A673 (cell line): ENCODE measurements at regions not wholly inside any gene's neighbourhood (a gene's known extent, or its start where the extent isn't known, plus 50 kb on each side); places are given as distances from the start of the nearest gene placed in this dataset.

Experiments used
- EZH2 ChIP-seq: fragments of 200-600 bp; sonication (generic); IDR thresholded peaks from 2 replicates; pipeline ENCODE4 v1.6.1; 2017; ENCODE audit warnings: borderline replicate concordance, low read depth, mild to moderate bottlenecking, mixed read lengths, antibody characterized with exemption, low read length; ENCODE audit not compliant: poor library complexity, severe bottlenecking
- TF ChIP-seq, protein P1 (sequence below): fragments of 300-800, 200-600 bp; sonication (generic); conservative IDR thresholded peaks from 2 replicates; pipeline ENCODE4 v1.5.1; 2017; ENCODE audit warnings: low read depth, mild to moderate bottlenecking, antibody characterized with exemption, low read length, moderate library complexity, mixed read lengths

DNA sequence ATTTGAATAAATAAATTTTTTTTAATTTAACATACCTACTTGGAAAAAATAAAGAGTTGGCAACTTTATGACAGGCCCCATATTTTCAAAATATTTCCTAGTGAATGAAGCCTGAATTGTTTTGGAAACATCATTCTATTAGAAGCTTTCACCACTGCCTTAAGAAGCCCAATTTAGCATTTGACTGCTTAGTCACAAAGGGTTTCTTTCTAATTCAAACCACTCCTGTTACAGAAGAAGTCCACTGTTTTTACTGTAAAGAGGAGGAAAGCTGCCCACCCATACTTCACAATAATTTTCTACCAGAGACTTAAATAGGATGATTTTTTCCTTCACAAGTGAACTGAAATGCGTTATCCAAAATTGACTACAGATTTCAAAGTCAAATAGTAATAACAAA is 534.6 kb upstream of the PTBP2 start:
- TF ChIP-seq, protein P1, sequence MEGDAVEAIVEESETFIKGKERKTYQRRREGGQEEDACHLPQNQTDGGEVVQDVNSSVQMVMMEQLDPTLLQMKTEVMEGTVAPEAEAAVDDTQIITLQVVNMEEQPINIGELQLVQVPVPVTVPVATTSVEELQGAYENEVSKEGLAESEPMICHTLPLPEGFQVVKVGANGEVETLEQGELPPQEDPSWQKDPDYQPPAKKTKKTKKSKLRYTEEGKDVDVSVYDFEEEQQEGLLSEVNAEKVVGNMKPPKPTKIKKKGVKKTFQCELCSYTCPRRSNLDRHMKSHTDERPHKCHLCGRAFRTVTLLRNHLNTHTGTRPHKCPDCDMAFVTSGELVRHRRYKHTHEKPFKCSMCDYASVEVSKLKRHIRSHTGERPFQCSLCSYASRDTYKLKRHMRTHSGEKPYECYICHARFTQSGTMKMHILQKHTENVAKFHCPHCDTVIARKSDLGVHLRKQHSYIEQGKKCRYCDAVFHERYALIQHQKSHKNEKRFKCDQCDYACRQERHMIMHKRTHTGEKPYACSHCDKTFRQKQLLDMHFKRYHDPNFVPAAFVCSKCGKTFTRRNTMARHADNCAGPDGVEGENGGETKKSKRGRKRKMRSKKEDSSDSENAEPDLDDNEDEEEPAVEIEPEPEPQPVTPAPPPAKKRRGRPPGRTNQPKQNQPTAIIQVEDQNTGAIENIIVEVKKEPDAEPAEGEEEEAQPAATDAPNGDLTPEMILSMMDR, result no peak
- no peak for TF ChIP-seq EZH2
